OCI-LY7 (cell line): ENCODE measurements at regions not wholly inside any gene's neighbourhood (a gene's known extent, or its start where the extent isn't known, plus 50 kb on each side); places are given as distances from the start of the nearest gene placed in this dataset.

Experiments used
- BruUV-seq: library from RNA; stranded (reverse); fragments of 400-500 nt; replicated peaks from 2 replicates; lab custom pipeline; 2021; lab: Mats Ljungman, UMichigan
- CTCF ChIA-PET: fragments of 300-600 bp; sonication (Branson Sonifier 250); formaldehyde crosslinking; loops from one replicate; lab custom pipeline; 2022; ENCODE audit warnings: antibody characterized with exemption; ENCODE audit not compliant: unreplicated experiment; lab: Charles Lee
- POLR2A ChIA-PET: fragments of 300-600 bp; sonication (Branson Sonifier 250); formaldehyde crosslinking; loops from one replicate; lab custom pipeline; 2022; ENCODE audit warnings: antibody characterized with exemption; lab: Charles Lee
- DNase-seq: peaks from one replicate; pipeline ENCODE4 v3.0.0-alpha.2; 2015; ENCODE audit warnings: low spot score
- H2AFZ ChIP-seq: fragments of 200-600 bp; sonication (generic), shearing (Covaris generic); 2 replicates; pipeline ENCODE4 v1.6.1; 2014; ENCODE audit warnings: mild to moderate bottlenecking, antibody characterized with exemption, low read length, moderate library complexity
- H3K27ac ChIP-seq: fragments of 200-600 bp; sonication (generic); 2 replicates; pipeline ENCODE4 v1.5.1; 2014; ENCODE audit warnings: mixed run types, low read depth, mild to moderate bottlenecking, moderate library complexity, low read length, inconsistent platforms; ENCODE audit not compliant: poor library complexity, severe bottlenecking
- H3K36me3 ChIP-seq: fragments of 200-600 bp; sonication (generic); 2 replicates; pipeline ENCODE4 v1.6.1; 2014; ENCODE audit warnings: mild to moderate bottlenecking, antibody characterized with exemption, low read length, moderate library complexity, mixed read lengths; ENCODE audit not compliant: insufficient read depth
- H3K4me1 ChIP-seq: fragments of 200-600 bp; sonication (generic); 2 replicates; pipeline ENCODE4 v1.5.1; 2014; ENCODE audit warnings: mild to moderate bottlenecking, low read length; ENCODE audit not compliant: insufficient read depth, poor library complexity, severe bottlenecking
- H3K4me2 ChIP-seq: fragments of 200-600 bp; sonication (generic); 2 replicates; pipeline ENCODE4 v1.6.1; 2014; ENCODE audit warnings: mild to moderate bottlenecking, low read length
- H3K4me3 ChIP-seq: fragments of 200-600 bp; sonication (generic); 2 replicates; pipeline ENCODE4 v1.5.1; 2014; ENCODE audit warnings: mild to moderate bottlenecking, low read depth, low read length; ENCODE audit not compliant: poor library complexity, severe bottlenecking
- H3K79me2 ChIP-seq: fragments of 200-600 bp; sonication (generic); 2 replicates; pipeline ENCODE4 v1.6.1; 2016; ENCODE audit warnings: low read depth, mild to moderate bottlenecking, low read length, moderate library complexity, mixed read lengths; ENCODE audit not compliant: insufficient read depth
- H3K9me2 ChIP-seq: fragments of 200-600 bp; sonication (generic); 2 replicates; pipeline ENCODE4 v1.6.1; 2016; ENCODE audit warnings: mild to moderate bottlenecking, low read length, mixed read lengths; ENCODE audit not compliant: insufficient read depth
- H3K9me3 ChIP-seq: fragments of 200-600 bp; sonication (generic); 2 replicates; pipeline ENCODE4 v1.6.1; 2014; ENCODE audit warnings: mild to moderate bottlenecking, mixed run types, low read length, mixed read lengths
- H4K20me1 ChIP-seq: fragments of 200-600 bp; sonication (generic); 2 replicates; pipeline ENCODE4 v1.6.1; 2014; ENCODE audit warnings: mild to moderate bottlenecking, antibody characterized with exemption, low read length, moderate library complexity, mixed read lengths; ENCODE audit not compliant: insufficient read depth
- CTCF ChIP-seq: fragments of 200-600 bp; sonication (generic); conservative IDR thresholded peaks from 2 replicates; pipeline ENCODE4 v1.5.1; 2014; ENCODE audit warnings: mild to moderate bottlenecking, antibody characterized with exemption, low read length, moderate library complexity, mixed read lengths
- EZH2phosphoT487 ChIP-seq: fragments of 200-600 bp; sonication (generic); IDR thresholded peaks from 2 replicates; pipeline ENCODE4 v1.6.1; 2018; ENCODE audit warnings: low read depth, borderline replicate concordance, mild to moderate bottlenecking, mixed run types, antibody characterized with exemption, low read length, moderate library complexity, mixed read lengths
- intact Hi-C: fragments of 100-400 bp; cut with micrococcal nuclease; formaldehyde crosslinking; loops from one replicate; pipeline ENCODE4 v1.10.0; 2022; ENCODE audit not compliant: unreplicated experiment

- no peaks in the 10 kb centered on the region for H3K79me2 ChIP-seq
- intact Hi-C loops: loop anchor here (10.0 kb wide), 1 partner anchor 284 kb away; no protein-coding TSS in a partner anchor
- H2AFZ ChIP-seq: no peak overlapping the region
- no peak for DNase-seq
- H3K36me3 ChIP-seq: no peaks in the 10 kb centered on the region
- no peaks in the 10 kb centered on the region for H3K9me3 ChIP-seq
- H3K9me2 ChIP-seq: no peaks in the 10 kb centered on the region
- no peak overlapping the region for H3K4me3 ChIP-seq
- no peaks in the 10 kb centered on the region for H4K20me1 ChIP-seq
- no TSS peak for BruUV-seq
- ChIA-PET CTCF (no interaction called here), POLR2A (no interaction called here)
- no peaks in the 10 kb centered on the region for H3K4me1 ChIP-seq
- H3K4me2 ChIP-seq: no peak overlapping the region
- TF ChIP-seq CTCF: no peak
- no peak for TF ChIP-seq EZH2phosphoT487
- H3K27ac ChIP-seq: no peak overlapping the region
Measured at GRCh38 chr6:134458857-134459657, 141.1 kb upstream of the SGK1 start.

DNA sequence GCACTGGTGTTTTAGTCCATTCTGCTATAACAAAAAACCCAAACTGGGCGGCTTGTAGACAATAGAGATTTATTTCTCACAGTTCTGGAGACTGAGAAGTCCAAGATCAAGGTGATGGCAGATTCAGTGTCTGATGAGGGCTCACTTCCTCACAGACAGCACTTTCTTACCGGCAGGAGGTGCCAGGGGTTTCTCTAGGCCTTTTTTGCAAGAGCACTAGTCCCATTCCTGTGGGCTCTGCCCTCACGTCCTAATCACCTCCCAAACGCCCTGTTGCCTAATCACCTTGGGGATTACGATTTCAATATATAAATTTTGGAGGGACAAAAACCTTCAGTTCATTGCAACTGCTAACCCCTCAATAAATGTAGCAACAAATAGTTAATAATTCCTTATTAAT is 140.0 kb upstream of the SGK1 start:
- Histone ChIP-seq H3K79me2 (no peaks in the 10 kb centered on the region), H3K36me3 (no peaks in the 10 kb centered on the region), H3K27ac (no peak overlapping the region), H3K9me3 (no peaks in the 10 kb centered on the region), H3K9me2 (no peaks in the 10 kb centered on the region), H2AFZ (no peak overlapping the region), H4K20me1 (no peaks in the 10 kb centered on the region), H3K4me1 (no peaks in the 10 kb centered on the region), H3K4me2 (no peak overlapping the region), H3K4me3 (no peak overlapping the region)
- BruUV-seq: no TSS peak
- POLR2A ChIA-PET: no interaction called here
- DNase-seq: peak; percentile 12
- TF ChIP-seq CTCF (peak; percentile 57), EZH2phosphoT487 (no peak)
- CTCF ChIA-PET: no interaction called here
- intact Hi-C loops: loop anchor here (10.0 kb wide), 1 partner anchor 283 kb away; no protein-coding TSS in a partner anchor

GRCh38 chr6:134456226-134456625 is 138.3 kb upstream of the SGK1 start:
- intact Hi-C loops: loop anchor here (10.0 kb wide), 1 partner anchor 281 kb away; no protein-coding TSS in a partner anchor
- H3K9me2 ChIP-seq: no peaks in the 10 kb centered on the region
- no peak overlapping the region for H2AFZ ChIP-seq
- no peak for DNase-seq
- ChIA-PET POLR2A (interaction anchor here (0.6 to 1.3 kb wide), 8 partner anchors 10 to 1606 kb away, joined by 3 to 8 read pairs (median 4); no protein-coding TSS in a partner anchor), CTCF (no interaction called here)
- no TSS peak for BruUV-seq
- no peak overlapping the region for H3K4me3 ChIP-seq
- no peak overlapping the region for H3K4me2 ChIP-seq
- no peaks in the 10 kb centered on the region for H3K79me2 ChIP-seq
- H3K4me1 ChIP-seq: no peaks in the 10 kb centered on the region
- H4K20me1 ChIP-seq: no peaks in the 10 kb centered on the region
- no peak for TF ChIP-seq EZH2phosphoT487
- TF ChIP-seq CTCF: no peak
- no peaks in the 10 kb centered on the region for H3K9me3 ChIP-seq
- H3K36me3 ChIP-seq: no peaks in the 10 kb centered on the region
- no peak overlapping the region for H3K27ac ChIP-seq
